ENCODE measurements at regions not wholly inside any gene's neighbourhood (a gene's known extent, or its start where the extent isn't known, plus 50 kb on each side); places are given as distances from the start of the nearest gene placed in this dataset.

DNA sequence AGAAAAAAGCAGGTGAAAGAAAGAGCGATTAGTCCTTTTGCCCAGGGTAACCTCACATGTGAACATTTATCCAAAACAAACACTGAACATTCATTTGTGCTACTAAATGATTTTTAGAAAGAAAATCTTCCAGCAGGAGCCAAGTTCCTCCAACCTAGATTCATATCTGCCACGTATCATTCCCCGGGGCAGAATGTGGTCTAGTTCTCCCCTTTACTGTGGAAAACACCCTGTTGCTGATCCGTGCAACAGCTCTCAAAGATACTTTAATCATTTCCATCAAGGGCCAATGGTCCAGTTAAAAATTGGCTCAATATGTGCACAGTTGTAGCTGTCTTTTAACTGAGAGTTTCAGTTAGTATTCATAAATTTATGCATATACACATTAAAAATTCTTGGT, 479.1 kb downstream of the ATP23 start (continued):
- TF ChIP-seq EP300 (IDR thresholded peaks at IDR 0.05; ENCODE audit: borderline replicate concordance in 1 of 2, low read depth in 1 of 2, low read length in 1 of 2) (peak in 1 of 2 experiments; percentile 51; a peak in 1 of 4 replicates), MXI1 (IDR thresholded peaks at IDR 0.05; ENCODE audit: low read depth, low read length) (no peak), YY1 (IDR thresholded peaks at IDR 0.05; ENCODE audit: low read depth) (no peak), TCF12 (IDR thresholded peaks at IDR 0.05) (peak; percentile 29), EZH2phosphoT487 (IDR thresholded peaks at IDR 0.05; ENCODE audit: borderline replicate concordance, low read depth) (no peak)

- Histone ChIP-seq H3K27ac (ENCODE audit: low read depth in 2 of 2, low read length in 1 of 2) (no peak overlapping the region), H3K4me2 (no peak overlapping the region), H3K79me2 (ENCODE audit: insufficient read depth) (no peaks in the 10 kb centered on the region), H3K27me3 (ENCODE audit: insufficient read depth) (no peaks in the 10 kb centered on the region), H3K36me3 (replicated peaks in 1 of 2; ENCODE audit: control insufficient read depth in 1 of 2, insufficient read depth in 2 of 2, low read length in 1 of 2) (no peaks in the 10 kb centered on the region), H3K9me2 (no peaks in the 10 kb centered on the region), H3K4me1 (ENCODE audit: control insufficient read depth in 1 of 2, insufficient read depth in 2 of 2, low read depth in 1 of 2, low read length in 1 of 2) (peaks cover 0 to 23% of the 10 kb centered on the region in 2 experiments), H2AFZ (ENCODE audit: low read depth) (no peak overlapping the region), H3F3A (replicated peaks; ENCODE audit: insufficient read depth) (peaks cover 31% of the 10 kb centered on the region), H3K9me3 (no peaks in the 10 kb centered on the region), H4K20me1 (ENCODE audit: insufficient read depth) (no peaks in the 10 kb centered on the region), H3K4me3 (ENCODE audit: low read depth in 2 of 2, low read length in 1 of 2) (no peak overlapping the region), H3K9ac (no peak overlapping the region)
- ChIA-PET POLR2A (no interaction called here), CTCF (no interaction called here)
- 42% methylated on average over 3 of the region's 3 CpGs for WGBS (ENCODE audit: low lambda C conversion rate)
- no peak for DNase-seq
- TF ChIP-seq RXRA (IDR thresholded peaks at IDR 0.05; ENCODE audit: borderline replicate concordance, low read depth), result no peak
- TF ChIP-seq, protein P1, sequence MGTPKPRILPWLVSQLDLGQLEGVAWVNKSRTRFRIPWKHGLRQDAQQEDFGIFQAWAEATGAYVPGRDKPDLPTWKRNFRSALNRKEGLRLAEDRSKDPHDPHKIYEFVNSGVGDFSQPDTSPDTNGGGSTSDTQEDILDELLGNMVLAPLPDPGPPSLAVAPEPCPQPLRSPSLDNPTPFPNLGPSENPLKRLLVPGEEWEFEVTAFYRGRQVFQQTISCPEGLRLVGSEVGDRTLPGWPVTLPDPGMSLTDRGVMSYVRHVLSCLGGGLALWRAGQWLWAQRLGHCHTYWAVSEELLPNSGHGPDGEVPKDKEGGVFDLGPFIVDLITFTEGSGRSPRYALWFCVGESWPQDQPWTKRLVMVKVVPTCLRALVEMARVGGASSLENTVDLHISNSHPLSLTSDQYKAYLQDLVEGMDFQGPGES (IDR thresholded peaks at IDR 0.05; ENCODE audit: low read depth, low read length), result no peak
- TF ChIP-seq RFX5 (IDR thresholded peaks at IDR 0.05; ENCODE audit: low read length), result no peak
- no peak for TF ChIP-seq RCOR1 (IDR thresholded peaks at IDR 0.05; ENCODE audit: low read length)
- no peak for TF ChIP-seq MAX (IDR thresholded peaks at IDR 0.05; ENCODE audit: low read depth)
- TF ChIP-seq MXI1 (IDR thresholded peaks at IDR 0.05; ENCODE audit: low read depth, low read length), result no peak
- TF ChIP-seq CHD2 (IDR thresholded peaks at IDR 0.05; ENCODE audit: low read length, partially characterized antibody), result no peak
- TF ChIP-seq TCF12 (IDR thresholded peaks at IDR 0.05), result no peak
- TF ChIP-seq TEAD4 (IDR thresholded peaks at IDR 0.05; ENCODE audit: borderline replicate concordance, insufficient read depth), result no peak
- TF ChIP-seq YY1 (IDR thresholded peaks at IDR 0.05; ENCODE audit: low read depth), result no peak
- TF ChIP-seq, protein P2, sequence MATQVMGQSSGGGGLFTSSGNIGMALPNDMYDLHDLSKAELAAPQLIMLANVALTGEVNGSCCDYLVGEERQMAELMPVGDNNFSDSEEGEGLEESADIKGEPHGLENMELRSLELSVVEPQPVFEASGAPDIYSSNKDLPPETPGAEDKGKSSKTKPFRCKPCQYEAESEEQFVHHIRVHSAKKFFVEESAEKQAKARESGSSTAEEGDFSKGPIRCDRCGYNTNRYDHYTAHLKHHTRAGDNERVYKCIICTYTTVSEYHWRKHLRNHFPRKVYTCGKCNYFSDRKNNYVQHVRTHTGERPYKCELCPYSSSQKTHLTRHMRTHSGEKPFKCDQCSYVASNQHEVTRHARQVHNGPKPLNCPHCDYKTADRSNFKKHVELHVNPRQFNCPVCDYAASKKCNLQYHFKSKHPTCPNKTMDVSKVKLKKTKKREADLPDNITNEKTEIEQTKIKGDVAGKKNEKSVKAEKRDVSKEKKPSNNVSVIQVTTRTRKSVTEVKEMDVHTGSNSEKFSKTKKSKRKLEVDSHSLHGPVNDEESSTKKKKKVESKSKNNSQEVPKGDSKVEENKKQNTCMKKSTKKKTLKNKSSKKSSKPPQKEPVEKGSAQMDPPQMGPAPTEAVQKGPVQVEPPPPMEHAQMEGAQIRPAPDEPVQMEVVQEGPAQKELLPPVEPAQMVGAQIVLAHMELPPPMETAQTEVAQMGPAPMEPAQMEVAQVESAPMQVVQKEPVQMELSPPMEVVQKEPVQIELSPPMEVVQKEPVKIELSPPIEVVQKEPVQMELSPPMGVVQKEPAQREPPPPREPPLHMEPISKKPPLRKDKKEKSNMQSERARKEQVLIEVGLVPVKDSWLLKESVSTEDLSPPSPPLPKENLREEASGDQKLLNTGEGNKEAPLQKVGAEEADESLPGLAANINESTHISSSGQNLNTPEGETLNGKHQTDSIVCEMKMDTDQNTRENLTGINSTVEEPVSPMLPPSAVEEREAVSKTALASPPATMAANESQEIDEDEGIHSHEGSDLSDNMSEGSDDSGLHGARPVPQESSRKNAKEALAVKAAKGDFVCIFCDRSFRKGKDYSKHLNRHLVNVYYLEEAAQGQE (IDR thresholded peaks at IDR 0.05; ENCODE audit: low read depth, low read length), result no peak
- TF ChIP-seq GABPA (IDR thresholded peaks at IDR 0.05; ENCODE audit: low read depth), result no peak
- TF ChIP-seq ELF1 (IDR thresholded peaks at IDR 0.05), result no peak
- no peak for TF ChIP-seq FOXJ3 (CRISPR knock-in tag; IDR thresholded peaks at IDR 0.05)
- TF ChIP-seq SMC3 (IDR thresholded peaks at IDR 0.05; ENCODE audit: low read depth, low read length), result no peak
- no peak for TF ChIP-seq EP300 (IDR thresholded peaks at IDR 0.05; ENCODE audit: borderline replicate concordance in 1 of 2, low read depth in 1 of 2, low read length in 1 of 2)
- TF ChIP-seq, protein P3, sequence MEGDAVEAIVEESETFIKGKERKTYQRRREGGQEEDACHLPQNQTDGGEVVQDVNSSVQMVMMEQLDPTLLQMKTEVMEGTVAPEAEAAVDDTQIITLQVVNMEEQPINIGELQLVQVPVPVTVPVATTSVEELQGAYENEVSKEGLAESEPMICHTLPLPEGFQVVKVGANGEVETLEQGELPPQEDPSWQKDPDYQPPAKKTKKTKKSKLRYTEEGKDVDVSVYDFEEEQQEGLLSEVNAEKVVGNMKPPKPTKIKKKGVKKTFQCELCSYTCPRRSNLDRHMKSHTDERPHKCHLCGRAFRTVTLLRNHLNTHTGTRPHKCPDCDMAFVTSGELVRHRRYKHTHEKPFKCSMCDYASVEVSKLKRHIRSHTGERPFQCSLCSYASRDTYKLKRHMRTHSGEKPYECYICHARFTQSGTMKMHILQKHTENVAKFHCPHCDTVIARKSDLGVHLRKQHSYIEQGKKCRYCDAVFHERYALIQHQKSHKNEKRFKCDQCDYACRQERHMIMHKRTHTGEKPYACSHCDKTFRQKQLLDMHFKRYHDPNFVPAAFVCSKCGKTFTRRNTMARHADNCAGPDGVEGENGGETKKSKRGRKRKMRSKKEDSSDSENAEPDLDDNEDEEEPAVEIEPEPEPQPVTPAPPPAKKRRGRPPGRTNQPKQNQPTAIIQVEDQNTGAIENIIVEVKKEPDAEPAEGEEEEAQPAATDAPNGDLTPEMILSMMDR (IDR thresholded peaks at IDR 0.05), result no peak
- no peak for TF ChIP-seq FOXM1 (IDR thresholded peaks at IDR 0.05; ENCODE audit: low read depth)
Measured at GRCh38 chr12:58421990-58422389, 480.6 kb downstream of the ATP23 start.
